WTC11 (cell line): ENCODE measurements at regions not wholly inside any gene's neighbourhood (a gene's known extent, or its start where the extent isn't known, plus 50 kb on each side); places are given as distances from the start of the nearest gene placed in this dataset.

Source experiments
- ATF3 ChIP-seq: sonication (generic); formaldehyde crosslinking; conservative IDR thresholded peaks from 2 replicates; pipeline ENCODE4 v1.8.1; 2022; ENCODE audit warnings: mild to moderate bottlenecking, missing genetic modification reagents
- ATF6 ChIP-seq: sonication (generic); formaldehyde crosslinking; IDR thresholded peaks from 2 replicates; pipeline ENCODE4 v1.8.1; 2023; ENCODE audit warnings: mild to moderate bottlenecking, missing genetic modification reagents
- CREM ChIP-seq: sonication (generic); formaldehyde crosslinking; IDR thresholded peaks from 2 replicates; pipeline ENCODE4 v1.8.1; 2022; ENCODE audit warnings: mild to moderate bottlenecking, missing genetic modification reagents, moderate library complexity
- MXD4 ChIP-seq: fragments of 250-450 bp; sonication (Bioruptor Pico); IDR thresholded peaks from 2 replicates; pipeline ENCODE4 v1.8.0; 2021; ENCODE audit warnings: mild to moderate bottlenecking, moderate library complexity, borderline replicate concordance
- TF ChIP-seq, protein P1 (sequence below): fragments of 200-600 bp; IDR thresholded peaks from 2 replicates; pipeline ENCODE4 v1.8.0; 2022; ENCODE audit warnings: antibody characterized with exemption

GRCh38 chr6:100212131-100212530 lies 218.1 kb upstream of the MCHR2 start:
- no peak for TF ChIP-seq ATF6 (CRISPR knock-in tag)
- TF ChIP-seq, protein P1, sequence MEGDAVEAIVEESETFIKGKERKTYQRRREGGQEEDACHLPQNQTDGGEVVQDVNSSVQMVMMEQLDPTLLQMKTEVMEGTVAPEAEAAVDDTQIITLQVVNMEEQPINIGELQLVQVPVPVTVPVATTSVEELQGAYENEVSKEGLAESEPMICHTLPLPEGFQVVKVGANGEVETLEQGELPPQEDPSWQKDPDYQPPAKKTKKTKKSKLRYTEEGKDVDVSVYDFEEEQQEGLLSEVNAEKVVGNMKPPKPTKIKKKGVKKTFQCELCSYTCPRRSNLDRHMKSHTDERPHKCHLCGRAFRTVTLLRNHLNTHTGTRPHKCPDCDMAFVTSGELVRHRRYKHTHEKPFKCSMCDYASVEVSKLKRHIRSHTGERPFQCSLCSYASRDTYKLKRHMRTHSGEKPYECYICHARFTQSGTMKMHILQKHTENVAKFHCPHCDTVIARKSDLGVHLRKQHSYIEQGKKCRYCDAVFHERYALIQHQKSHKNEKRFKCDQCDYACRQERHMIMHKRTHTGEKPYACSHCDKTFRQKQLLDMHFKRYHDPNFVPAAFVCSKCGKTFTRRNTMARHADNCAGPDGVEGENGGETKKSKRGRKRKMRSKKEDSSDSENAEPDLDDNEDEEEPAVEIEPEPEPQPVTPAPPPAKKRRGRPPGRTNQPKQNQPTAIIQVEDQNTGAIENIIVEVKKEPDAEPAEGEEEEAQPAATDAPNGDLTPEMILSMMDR: no peak
- TF ChIP-seq CREM (CRISPR knock-in tag): no peak
- TF ChIP-seq ATF3 (CRISPR knock-in tag): no peak
- TF ChIP-seq MXD4: no peak
